ENCODE measurements at regions not wholly inside any gene's neighbourhood (a gene's known extent, or its start where the extent isn't known, plus 50 kb on each side); places are given as distances from the start of the nearest gene placed in this dataset.

GRCh38 chr12:30251546-30251945 lies 444.1 kb downstream of the IPO8 start:
- Mint-ChIP-seq H3K9me3 (peaks cover 0 to 8% of the 10 kb centered on the region in 2 donors), H3K27me3 (ENCODE audit: low read depth in 2 of 2) (no peaks in the 10 kb centered on the region), H3K27ac (no peak overlapping the region), H3K4me3 (no peak overlapping the region), H3K36me3 (no peaks in the 10 kb centered on the region), H3K4me1 (no peaks in the 10 kb centered on the region)
- 80% methylated on average over 5 of the region's 5 CpGs for WGBS (ENCODE audit: insufficient coverage)
- TF ChIP-seq CTCF (IDR thresholded peaks at IDR 0.05) = no peak
- Histone ChIP-seq H3K4me1 (ENCODE audit: control insufficient read depth, insufficient read depth, low read length) (no peaks in the 10 kb centered on the region), H3K27ac (ENCODE audit: low read length) (no peak overlapping the region), H3K27me3 (ENCODE audit: control insufficient read depth, insufficient read depth, low read length) (no peaks in the 10 kb centered on the region), H3K4me3 (ENCODE audit: low read length) (no peak overlapping the region), H3K36me3 (ENCODE audit: control insufficient read depth, insufficient read depth, low read length) (no peaks in the 10 kb centered on the region), H3K9me3 (ENCODE audit: control insufficient read depth, insufficient read depth, low read length) (no peaks in the 10 kb centered on the region)
- no peak for DNase-seq
- intact Hi-C loops (cut with micrococcal nuclease) = no loop called here
- ATAC-seq = no peak

DNA sequence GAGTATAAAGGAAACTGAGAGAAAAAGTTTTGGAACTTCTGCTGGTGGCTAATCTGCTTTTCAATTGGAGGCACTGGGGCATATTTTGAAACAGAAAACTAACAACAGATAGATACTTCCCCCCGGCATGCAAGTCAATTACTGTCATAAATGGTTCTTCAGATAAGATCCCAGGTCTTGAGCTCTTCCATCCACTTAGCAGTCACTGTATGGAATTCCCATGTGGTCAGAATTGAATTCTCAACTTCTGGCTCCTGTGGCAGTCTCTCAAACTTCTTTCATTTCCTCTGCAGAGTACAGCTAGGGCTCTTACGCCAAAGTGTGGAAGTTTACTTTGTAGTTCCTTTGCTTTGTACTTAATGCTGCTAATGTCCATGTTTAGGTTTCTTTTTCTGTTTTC lies 452.2 kb downstream of the IPO8 start:
- Histone ChIP-seq H3K36me3 (ENCODE audit: control insufficient read depth, insufficient read depth, low read length) (no peaks in the 10 kb centered on the region), H3K27me3 (ENCODE audit: control insufficient read depth, insufficient read depth, low read length) (no peaks in the 10 kb centered on the region), H3K27ac (ENCODE audit: low read length) (no peak overlapping the region), H3K4me3 (ENCODE audit: low read length) (no peak overlapping the region), H3K4me1 (ENCODE audit: control insufficient read depth, insufficient read depth, low read length) (no peaks in the 10 kb centered on the region), H3K9me3 (ENCODE audit: control insufficient read depth, insufficient read depth, low read length) (no peaks in the 10 kb centered on the region)
- no peak for TF ChIP-seq CTCF (IDR thresholded peaks at IDR 0.05)
- Mint-ChIP-seq H3K4me1 (no peaks in the 10 kb centered on the region), H3K4me3 (no peak overlapping the region), H3K36me3 (no peaks in the 10 kb centered on the region), H3K9me3 (peaks cover 5 to 9% of the 10 kb centered on the region in 2 donors), H3K27ac (no peak overlapping the region), H3K27me3 (ENCODE audit: low read depth in 2 of 2) (no peaks in the 10 kb centered on the region)
- 81% methylated on average over 2 of the region's 2 CpGs for WGBS (ENCODE audit: insufficient coverage)
- no peak for ATAC-seq
- no peak for DNase-seq
- intact Hi-C loops (cut with micrococcal nuclease) = no loop called here

GRCh38 chr12:30219047-30219446 lies 435.3 kb upstream of the TMTC1 start:
- 67% methylated on average over 1 of the region's 4 CpGs for WGBS (ENCODE audit: insufficient coverage)
- no peak for TF ChIP-seq CTCF (IDR thresholded peaks at IDR 0.05)
- Histone ChIP-seq H3K36me3 (ENCODE audit: control insufficient read depth, insufficient read depth, low read length) (no peaks in the 10 kb centered on the region), H3K9me3 (ENCODE audit: control insufficient read depth, insufficient read depth, low read length) (no peaks in the 10 kb centered on the region), H3K27ac (ENCODE audit: low read length) (no peak overlapping the region), H3K4me1 (ENCODE audit: control insufficient read depth, insufficient read depth, low read length) (no peaks in the 10 kb centered on the region), H3K4me3 (ENCODE audit: low read length) (no peak overlapping the region), H3K27me3 (ENCODE audit: control insufficient read depth, insufficient read depth, low read length) (no peaks in the 10 kb centered on the region)
- peaks cover 2 to 4% of the 10 kb centered on the region in 2 donors for H3K9me3 Mint-ChIP-seq
- ATAC-seq = no peak
- no peak overlapping the region for H3K4me3 Mint-ChIP-seq
- H3K36me3 Mint-ChIP-seq = no peaks in the 10 kb centered on the region
- no peaks in the 10 kb centered on the region for H3K27me3 Mint-ChIP-seq (ENCODE audit: low read depth in 2 of 2)
- intact Hi-C loops (cut with micrococcal nuclease) = no loop called here
- no peak overlapping the region for H3K27ac Mint-ChIP-seq
- no peaks in the 10 kb centered on the region for H3K4me1 Mint-ChIP-seq
- DNase-seq = no peak

- H3K36me3 Mint-ChIP-seq = no peaks in the 10 kb centered on the region
- intact Hi-C loops (cut with micrococcal nuclease) = no loop called here
These were observed 434.3 kb upstream of the TMTC1 start for GRCh38 chr12:30218073-30218472.

More at GRCh38 chr12:30218073-30218472, 434.3 kb upstream of the TMTC1 start:
- Histone ChIP-seq H3K27ac (ENCODE audit: low read length) (no peak overlapping the region), H3K36me3 (ENCODE audit: control insufficient read depth, insufficient read depth, low read length) (no peaks in the 10 kb centered on the region), H3K4me3 (ENCODE audit: low read length) (no peak overlapping the region), H3K4me1 (ENCODE audit: control insufficient read depth, insufficient read depth, low read length) (no peaks in the 10 kb centered on the region), H3K27me3 (ENCODE audit: control insufficient read depth, insufficient read depth, low read length) (no peaks in the 10 kb centered on the region), H3K9me3 (ENCODE audit: control insufficient read depth, insufficient read depth, low read length) (no peaks in the 10 kb centered on the region)
- H3K27me3 Mint-ChIP-seq (ENCODE audit: low read depth in 2 of 2) = no peaks in the 10 kb centered on the region
- no peaks in the 10 kb centered on the region for H3K9me3 Mint-ChIP-seq
- no peak overlapping the region for H3K27ac Mint-ChIP-seq
- 92% methylated on average over 4 of the region's 4 CpGs for WGBS (ENCODE audit: insufficient coverage)
- no peak for DNase-seq
- no peak for TF ChIP-seq CTCF (IDR thresholded peaks at IDR 0.05)
- no peaks in the 10 kb centered on the region for H3K4me1 Mint-ChIP-seq
- H3K4me3 Mint-ChIP-seq = no peak overlapping the region
- no peak for ATAC-seq

Measured in natural killer cell (primary cell).